22Rv1 (cell line): ENCODE measurements at regions not wholly inside any gene's neighbourhood (a gene's known extent, or its start where the extent isn't known, plus 50 kb on each side); places are given as distances from the start of the nearest gene placed in this dataset.
"Not testable (repeated sequence)": the region's sequence is repeated elsewhere in the genome, so short reads cannot be mapped to it uniquely, and the experiment has no call there.

Source experiments
- CTCF ChIP-seq: fragments of 450-650 bp; IDR thresholded peaks from 2 replicates; pipeline ENCODE4 v1.5.1; 2017; ENCODE audit warnings: mild to moderate bottlenecking
- ZFX ChIP-seq: fragments of 450-650 bp; IDR thresholded peaks from 2 replicates; pipeline ENCODE4 v1.6.1; 2017; ENCODE audit warnings: antibody characterized with exemption, borderline replicate concordance

- TF ChIP-seq CTCF, ZFX: not testable (repeated sequence)
Measured at GRCh38 chrX:89215447-89215787, 468.4 kb downstream of the CPXCR1 start.
